ENCODE measurements at regions not wholly inside any gene's neighbourhood (a gene's known extent, or its start where the extent isn't known, plus 50 kb on each side); places are given as distances from the start of the nearest gene placed in this dataset.
"Not testable (repeated sequence)": the region's sequence is repeated elsewhere in the genome, so short reads cannot be mapped to it uniquely, and the experiment has no call there.

DNA sequence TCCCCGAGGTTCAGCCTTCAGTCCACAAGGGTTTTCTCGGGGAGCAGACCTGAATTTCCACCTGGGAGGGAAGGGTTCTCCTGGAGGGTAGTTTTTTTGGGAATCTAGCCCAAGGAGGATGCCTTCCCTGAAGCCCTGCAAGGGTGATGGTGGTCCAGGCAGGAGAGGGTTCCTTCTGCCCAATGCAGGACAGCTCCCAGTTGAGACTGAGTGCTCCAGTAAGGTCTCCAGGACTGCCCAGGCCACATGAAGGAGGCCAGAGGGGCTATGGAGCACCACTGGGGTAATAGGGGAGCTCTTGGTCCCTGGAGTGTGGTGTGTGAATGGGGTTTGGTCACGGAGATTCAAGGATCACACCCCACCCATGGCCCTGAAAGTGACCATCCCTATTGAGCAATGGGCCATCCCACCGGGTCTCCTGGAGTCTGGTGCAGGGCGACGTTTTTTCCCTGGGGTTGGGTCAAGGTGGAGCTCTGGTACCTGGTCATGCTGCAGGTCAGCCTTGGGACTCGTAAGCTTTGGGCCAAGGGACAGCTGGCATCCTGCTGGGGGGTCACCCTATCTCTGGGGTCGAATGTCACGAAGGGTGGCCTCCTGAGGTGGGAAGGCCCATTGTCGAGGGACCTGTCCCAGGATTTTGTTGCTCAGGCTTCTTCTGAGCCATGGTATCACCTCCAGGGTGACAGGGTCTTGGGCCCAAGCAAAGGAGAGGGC lies 196.5 kb downstream of the UBE3A start:
- no peak for DNase-seq (ENCODE audit: low read depth, low spot score)
- no peak overlapping the region for H3K4me3 ChIP-seq (ENCODE audit: low read length)

- DNase-seq (ENCODE audit: low read depth, low spot score) = no peak
- no peak overlapping the region for H3K4me3 ChIP-seq (ENCODE audit: low read length)
Measured at GRCh38 chr15:25242957-25243799, 195.6 kb downstream of the UBE3A start.

GRCh38 chr15:25243800-25244097 lies 195.1 kb downstream of the UBE3A start:
- H3K4me3 ChIP-seq (ENCODE audit: low read length) = no peak overlapping the region
- no peak for DNase-seq (ENCODE audit: low read depth, low spot score)

DNA sequence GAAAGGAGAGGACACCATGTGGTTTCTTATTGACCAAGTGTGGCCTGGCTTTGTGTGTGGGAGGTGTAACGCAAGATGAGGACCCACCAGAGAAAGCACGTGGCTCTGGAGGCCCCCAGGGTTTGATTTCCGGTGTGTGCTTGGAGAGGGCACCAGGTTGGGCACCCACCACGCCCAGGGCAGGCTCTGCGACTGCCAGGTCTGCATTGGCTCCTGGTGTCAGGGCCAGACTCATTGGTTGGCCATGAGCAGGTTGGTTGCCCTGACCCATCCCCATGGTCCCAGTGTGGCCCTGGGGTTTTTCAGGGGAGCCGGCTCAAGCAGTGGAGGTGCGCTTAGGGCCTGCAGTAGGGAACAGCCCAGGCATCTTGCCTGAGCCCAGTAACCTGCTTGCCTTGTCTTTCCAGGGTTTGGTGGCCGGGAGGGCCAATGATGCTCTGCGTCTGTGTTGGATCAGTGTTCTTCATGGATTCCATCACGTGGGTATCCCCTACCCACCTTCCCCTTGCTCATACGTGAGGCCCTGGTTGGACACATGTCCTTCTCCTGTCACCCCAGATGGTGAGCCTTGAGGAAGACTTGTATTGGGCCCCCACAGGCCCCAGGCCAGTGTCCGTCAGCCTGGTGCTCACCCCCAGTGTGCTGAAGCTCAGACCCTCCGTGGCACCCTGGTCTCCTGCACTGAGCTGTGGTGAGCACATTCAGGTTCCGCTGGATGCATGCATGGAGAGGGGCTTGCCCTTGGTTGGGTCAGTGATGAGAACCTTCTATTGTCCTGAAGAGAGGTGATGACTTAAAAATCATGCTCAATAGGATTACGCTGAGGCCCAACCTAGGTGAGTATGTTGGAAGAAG lies 193.9 kb downstream of the UBE3A start:
- DNase-seq (ENCODE audit: low read depth, low spot score) = no peak
- no peak overlapping the region for H3K4me3 ChIP-seq (ENCODE audit: low read length)

DNA sequence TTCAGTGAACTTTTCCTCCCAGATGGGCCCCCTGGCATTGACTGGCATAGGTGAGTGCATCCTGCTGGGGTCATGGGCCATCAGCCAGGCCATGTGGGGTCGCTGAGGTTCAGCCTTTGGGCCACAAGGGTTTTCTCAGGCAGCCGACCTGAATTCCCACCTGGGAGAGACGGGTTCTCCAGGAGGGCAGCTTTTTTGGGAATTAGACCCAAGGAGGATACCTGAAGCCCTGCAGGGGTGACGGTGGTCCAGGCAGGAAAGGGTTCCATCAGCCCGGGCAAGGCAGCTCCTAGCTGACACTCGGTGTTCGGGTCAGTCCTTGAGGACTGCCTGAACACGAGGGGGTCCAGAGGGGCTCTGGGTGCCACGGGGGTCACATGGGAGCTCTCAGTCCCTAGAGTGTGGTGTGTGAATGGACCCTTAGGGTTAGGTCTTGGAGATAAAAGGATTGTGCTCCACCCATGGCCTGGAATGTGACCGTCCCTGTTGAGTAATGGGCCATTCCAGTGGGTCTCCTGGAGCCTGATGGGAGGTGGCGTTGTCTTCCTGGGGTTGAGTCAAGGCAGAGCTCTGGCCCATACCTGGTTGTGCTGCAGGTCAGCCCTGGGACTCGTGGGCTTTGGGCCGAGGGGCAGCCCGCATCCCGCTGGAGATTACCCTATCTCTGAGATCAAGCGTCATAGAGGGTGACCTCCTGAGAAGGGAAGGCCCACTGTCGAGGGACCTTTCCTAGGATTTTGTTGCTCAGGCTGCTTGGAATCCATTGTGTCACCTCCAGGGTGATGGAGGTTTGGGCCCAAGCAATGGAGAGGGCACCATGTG lies 192.8 kb downstream of the UBE3A start:
- no peak for DNase-seq (ENCODE audit: low read depth, low spot score)
- H3K4me3 ChIP-seq (ENCODE audit: low read length) = no peak overlapping the region

DNA sequence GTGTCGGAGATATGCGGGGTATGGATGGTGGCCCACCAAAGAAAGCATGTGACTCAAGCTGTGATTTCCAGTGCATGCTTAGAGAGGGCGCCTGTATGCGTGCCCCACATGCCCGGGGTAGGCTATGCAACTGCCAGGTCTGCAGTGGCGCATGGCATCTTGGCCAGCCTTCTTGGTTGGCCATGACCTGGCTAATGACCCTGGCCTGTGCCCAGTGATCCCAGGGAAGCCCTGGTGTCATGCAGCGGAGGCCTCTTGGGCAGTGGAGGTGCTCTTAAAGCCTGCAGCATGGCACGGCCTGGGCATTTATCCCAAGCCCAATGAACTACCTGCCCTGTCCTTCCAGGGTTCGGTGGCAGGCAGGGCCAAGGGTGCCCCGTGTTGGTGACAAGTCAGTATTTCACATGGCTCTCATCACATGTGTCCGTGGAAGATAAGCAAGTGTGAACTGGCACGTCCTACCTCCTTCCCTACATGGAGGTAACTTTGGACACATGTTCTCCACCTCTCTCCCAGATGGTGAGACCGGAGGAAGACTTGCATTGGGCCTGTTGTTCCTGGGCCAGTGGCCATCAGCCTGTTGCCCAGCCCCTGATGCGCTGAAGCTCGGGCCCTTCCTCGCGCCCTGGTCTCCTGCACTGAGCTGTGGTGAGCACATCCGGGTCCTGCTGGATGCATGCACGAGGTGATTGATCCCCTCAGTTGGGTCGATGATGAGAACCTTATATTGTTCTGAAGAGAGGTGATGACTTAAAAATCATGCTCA lies 192.0 kb downstream of the UBE3A start:
- no peak overlapping the region for H3K4me3 ChIP-seq (ENCODE audit: low read length)
- no peak for DNase-seq (ENCODE audit: low read depth, low spot score)

DNA sequence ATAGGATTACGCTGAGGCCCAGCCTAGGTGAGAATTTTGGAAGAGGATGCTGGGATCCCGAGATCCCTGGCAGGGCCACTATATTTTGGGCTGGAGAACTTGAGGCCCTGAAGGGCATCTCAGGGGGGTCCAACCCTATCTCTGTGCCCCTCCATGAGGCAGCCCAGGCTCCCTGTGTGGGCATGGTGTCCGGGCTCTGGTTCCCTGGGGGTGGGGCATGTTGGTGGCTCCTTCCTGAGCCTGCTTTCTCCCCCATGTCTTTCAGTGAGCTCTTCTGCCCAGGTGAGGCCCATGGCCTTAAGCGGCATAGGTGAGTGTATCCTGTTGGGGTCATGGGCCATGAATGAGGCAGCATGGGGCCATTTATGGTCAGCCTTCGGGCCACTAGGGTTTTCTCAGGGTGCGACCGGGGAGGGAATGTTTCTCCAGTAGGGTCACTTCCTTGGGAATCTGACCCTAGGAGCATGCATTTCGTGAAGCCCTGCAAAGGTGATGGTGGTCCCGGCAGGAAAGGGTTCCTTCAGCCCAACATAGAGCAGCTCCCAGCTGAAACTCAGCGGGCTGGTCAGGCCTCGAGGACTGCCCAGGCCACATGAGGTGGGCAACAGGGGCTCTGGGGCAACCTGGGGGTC lies 191.3 kb downstream of the UBE3A start:
- H3K4me3 ChIP-seq (ENCODE audit: low read length) = no peak overlapping the region
- DNase-seq (ENCODE audit: low read depth, low spot score) = no peak

GRCh38 chr15:25248087-25248486 lies 190.7 kb downstream of the UBE3A start:
- not testable (repeated sequence) for DNase-seq (ENCODE audit: low read depth, low spot score); H3K4me3 ChIP-seq (ENCODE audit: low read length)

DNA sequence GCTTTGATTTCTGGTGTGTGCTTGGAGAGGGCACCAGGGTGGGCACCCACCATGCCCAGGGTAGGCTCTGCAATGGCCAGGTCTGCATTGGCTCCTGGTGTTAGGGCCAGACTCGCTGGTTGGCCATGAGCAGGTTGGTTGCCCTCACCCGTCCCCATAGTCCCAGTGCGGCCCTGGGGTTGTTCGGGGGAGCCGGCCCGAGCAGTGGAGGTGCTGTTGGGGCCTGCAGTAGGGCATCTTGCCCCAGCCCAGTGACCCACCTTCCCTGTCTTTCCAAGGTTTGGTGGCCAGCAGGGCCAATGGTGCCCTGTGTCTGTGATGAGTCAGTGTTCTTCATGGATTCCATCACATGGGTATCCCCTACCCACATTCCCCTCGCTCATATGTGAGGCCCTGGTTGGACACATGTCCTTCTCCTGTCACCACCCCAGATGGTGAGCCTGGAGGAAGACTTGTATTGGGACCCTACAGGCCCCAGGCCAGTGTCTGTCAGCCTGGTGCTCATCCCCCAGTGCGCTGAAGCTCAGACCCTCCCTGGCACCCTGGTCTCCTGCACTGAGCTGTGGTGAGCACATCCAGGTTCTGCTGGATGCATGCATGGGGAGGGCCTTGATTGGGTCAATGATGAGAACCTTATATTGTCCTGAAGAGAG lies 190.1 kb downstream of the UBE3A start:
- no peak for DNase-seq (ENCODE audit: low read depth, low spot score)
- H3K4me3 ChIP-seq (ENCODE audit: low read length) = no peak overlapping the region

DNA sequence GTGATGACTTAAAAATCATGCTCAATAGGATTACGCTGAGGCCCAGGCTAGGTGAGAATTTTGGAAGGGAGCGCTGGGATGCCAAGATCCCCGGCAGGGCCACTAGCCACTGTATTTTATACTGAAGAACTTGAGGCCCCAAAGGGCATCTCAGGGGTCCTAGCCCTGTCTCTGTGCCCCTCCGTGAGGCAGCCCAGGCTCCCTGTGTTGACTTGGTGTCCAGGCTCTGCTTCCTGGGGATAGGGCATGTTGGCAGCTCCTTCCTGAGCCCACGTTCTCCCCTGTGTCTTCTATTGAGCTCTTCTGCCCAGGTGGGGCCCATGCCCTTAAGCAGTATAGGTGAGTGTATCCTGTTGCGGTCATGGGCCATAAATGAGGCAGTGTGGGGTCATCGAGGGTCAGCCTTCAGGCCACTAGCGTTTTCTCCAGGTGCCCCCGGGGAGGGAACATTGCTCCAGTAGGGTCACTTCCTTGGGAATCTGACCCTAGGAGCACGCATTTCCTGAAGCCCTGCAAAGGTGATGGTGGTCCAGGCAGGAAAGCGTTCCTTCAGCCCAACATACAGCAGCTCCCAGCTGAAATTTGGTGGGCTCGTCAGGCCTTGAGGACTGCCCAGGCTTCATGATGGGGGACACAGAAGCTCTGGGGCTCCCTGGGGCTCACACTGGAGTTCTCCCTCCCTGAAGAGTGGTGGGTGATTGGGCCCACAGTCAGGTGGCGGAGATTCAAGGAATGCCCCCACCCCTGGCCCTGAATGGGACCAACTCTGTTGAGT lies 189.4 kb downstream of the UBE3A start:
- no peak overlapping the region for H3K4me3 ChIP-seq (ENCODE audit: low read length)
- no peak for DNase-seq (ENCODE audit: low read depth, low spot score)

GRCh38 chr15:25250011-25250596 lies 188.7 kb downstream of the UBE3A start:
- no peak overlapping the region for H3K4me3 ChIP-seq (ENCODE audit: low read length)
- DNase-seq (ENCODE audit: low read depth, low spot score) = no peak

DNA sequence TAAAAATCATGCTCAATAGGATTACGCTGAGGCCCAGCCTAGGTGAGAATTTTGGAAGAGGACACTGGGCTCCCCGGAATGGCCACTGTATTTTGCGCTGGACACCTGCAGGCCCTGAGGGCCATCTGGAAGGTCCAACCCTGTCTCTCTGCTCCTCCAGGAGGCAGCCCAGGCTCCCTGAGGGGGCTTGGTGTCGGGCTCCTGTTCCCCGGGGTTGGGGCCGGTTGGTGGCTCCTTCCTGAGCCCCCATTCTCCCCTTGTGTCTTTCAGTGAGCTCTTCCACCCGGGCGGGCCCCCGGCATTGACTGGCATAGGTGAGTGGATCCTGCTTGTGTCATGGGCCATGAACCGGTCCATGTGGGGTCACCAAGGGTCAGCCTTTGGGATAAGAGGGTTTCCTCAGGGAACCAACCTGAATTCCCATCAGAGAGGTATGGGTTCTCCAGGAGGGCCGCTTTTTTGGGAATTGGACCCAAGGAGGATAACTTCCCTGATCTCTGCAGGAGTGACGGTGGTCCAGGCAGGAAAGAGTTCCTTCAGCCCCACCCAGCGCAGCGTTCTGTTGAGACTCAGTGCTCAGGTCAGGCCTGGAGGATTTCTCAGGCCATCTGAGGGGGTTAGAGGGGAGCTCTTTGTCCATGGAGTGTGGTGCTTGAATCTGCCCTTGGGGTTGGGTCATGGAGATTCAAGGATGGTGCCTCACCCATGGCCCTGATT lies 187.8 kb downstream of the UBE3A start:
- H3K4me3 ChIP-seq (ENCODE audit: low read length) = no peak overlapping the region
- DNase-seq (ENCODE audit: low read depth, low spot score) = no peak

- no peak overlapping the region for H3K4me3 ChIP-seq (ENCODE audit: low read length)
- no peak for DNase-seq (ENCODE audit: low read depth, low spot score)
Measured at GRCh38 chr15:25251700-25252390, 187.0 kb downstream of the UBE3A start.

DNA sequence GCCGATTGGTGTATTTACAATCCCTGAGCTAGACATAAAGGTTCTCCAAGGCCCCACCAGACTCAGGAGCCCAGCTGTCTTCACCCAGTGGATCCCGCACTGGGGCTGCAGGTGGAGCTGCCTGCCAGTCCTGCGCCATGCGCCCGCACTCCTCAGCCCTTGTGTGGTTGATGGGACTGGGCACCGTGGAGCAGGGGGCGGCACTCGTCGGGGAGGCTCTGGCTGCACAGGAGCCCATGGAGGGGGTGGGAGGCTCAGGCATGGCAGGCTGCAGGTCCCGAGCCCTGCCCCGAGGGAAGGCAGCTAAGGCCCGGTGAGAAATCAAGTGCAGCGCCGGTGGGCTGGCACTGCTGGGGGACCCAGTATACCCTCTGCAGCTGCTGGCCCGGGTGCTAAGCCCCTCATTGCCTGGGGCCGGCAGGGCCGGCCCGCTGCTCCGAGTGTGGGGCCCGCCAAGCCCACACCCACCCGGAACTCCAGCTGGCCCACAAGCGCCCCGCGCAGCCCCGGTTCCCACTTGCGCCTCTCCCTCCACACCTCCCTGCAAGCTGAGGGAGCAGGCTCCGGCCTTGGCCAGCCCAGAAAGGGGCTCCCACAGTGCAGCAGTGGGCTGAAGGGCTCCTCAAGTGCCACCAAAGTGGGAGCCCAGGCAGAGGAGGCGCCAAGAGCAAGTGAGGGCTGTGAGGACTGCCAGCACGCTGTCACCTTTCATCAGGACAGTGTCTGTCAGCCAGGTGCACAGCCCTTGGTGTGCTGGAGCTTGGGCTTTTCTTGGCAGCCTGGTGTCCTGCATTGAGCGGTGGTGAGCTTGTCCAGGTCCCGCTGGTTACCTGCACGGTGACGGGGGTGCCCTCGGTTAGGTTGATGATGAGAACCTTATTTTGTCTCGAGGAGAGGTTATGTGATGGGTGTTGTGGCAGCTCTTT lies 185.5 kb downstream of the UBE3A start:
- not testable (repeated sequence) for DNase-seq (ENCODE audit: low read depth, low spot score); H3K4me3 ChIP-seq (ENCODE audit: low read length)

All from Jurkat, Clone E6-1 (cell line).